ENCODE measurements at regions not wholly inside any gene's neighbourhood (a gene's known extent, or its start where the extent isn't known, plus 50 kb on each side); places are given as distances from the start of the nearest gene placed in this dataset.

DNA sequence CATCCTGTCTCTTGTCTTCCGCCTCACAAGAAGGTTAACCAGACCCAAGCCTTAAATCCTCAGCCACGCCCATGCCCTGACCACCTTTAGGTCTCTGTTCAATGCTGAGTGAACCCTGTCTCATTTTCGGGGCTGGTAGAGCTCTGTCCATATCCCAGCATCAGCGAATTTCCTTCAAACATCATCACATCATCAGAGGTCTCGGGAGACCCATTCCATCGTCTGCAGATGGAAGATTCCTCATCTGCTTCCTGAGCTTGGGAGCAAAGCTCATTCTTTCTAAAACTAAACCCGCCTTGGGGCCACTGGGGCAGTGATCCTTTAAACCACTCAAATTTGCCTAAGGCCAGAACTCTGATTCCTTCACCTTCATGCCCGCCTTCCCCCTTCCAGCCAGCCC lies 173.7 kb downstream of the TTC32 start:
- TF ChIP-seq CTCF (conservative IDR thresholded peaks at IDR 0.05), result no peak
- no peak for TF ChIP-seq EZH2 (IDR thresholded peaks at IDR 0.05; ENCODE audit: low read depth)
